ENCODE measurements at regions not wholly inside any gene's neighbourhood (a gene's known extent, or its start where the extent isn't known, plus 50 kb on each side); places are given as distances from the start of the nearest gene placed in this dataset.

- no peak for TF ChIP-seq GATA2 (IDR thresholded peaks at IDR 0.05; ENCODE audit: low read depth, low read length)
- no peak for TF ChIP-seq GATA3 (IDR thresholded peaks at IDR 0.05; ENCODE audit: low read depth, low read length)
Measured at GRCh38 chr9:78549711-78550110, 252.8 kb downstream of the PSAT1 start.

Measured in SH-SY5Y (cell line).